HG03060 (cell line): ENCODE measurements at regions not wholly inside any gene's neighbourhood (a gene's known extent, or its start where the extent isn't known, plus 50 kb on each side); places are given as distances from the start of the nearest gene placed in this dataset.
"Not testable (repeated sequence)": the region's sequence is repeated elsewhere in the genome, so short reads cannot be mapped to it uniquely, and the experiment has no call there.

Source experiments
- ATAC-seq: cut with Tn5 transposase; IDR thresholded peaks from one replicate; pipeline ENCODE4 v1.9.1; 2021; ENCODE audit warnings: low read depth, moderate number of reproducible peaks; ENCODE audit not compliant: unreplicated experiment

GRCh38 chr9:1530696-1531095 is 480.5 kb downstream of the DMRT2 start:
- no peak for ATAC-seq

GRCh38 chr9:1531424-1531823 is 481.3 kb downstream of the DMRT2 start:
- no peak for ATAC-seq

- ATAC-seq, result no peak
Observed at GRCh38 chr9:1532171-1532570, 482.0 kb downstream of the DMRT2 start.

- no peak for ATAC-seq
Observed at GRCh38 chr9:1535051-1535450, 480.1 kb upstream of the SMARCA2 start.

GRCh38 chr9:1535599-1535998 is 479.5 kb upstream of the SMARCA2 start:
- ATAC-seq, result no peak

- peak; percentile 63 for ATAC-seq
Observed at GRCh38 chr9:1536522-1537170, 478.5 kb upstream of the SMARCA2 start.

GRCh38 chr9:1538301-1538700 is 476.8 kb upstream of the SMARCA2 start:
- ATAC-seq, result no peak

GRCh38 chr9:1539216-1539615 is 475.9 kb upstream of the SMARCA2 start:
- no peak for ATAC-seq

GRCh38 chr9:1550636-1551035 is 464.5 kb upstream of the SMARCA2 start:
- no peak for ATAC-seq

- ATAC-seq, result no peak
Observed at GRCh38 chr9:1554081-1555035, 460.8 kb upstream of the SMARCA2 start.

GRCh38 chr9:1558666-1559065 is 456.5 kb upstream of the SMARCA2 start:
- not testable (repeated sequence) for ATAC-seq

GRCh38 chr9:1575939-1576338 is 439.2 kb upstream of the SMARCA2 start:
- ATAC-seq, result no peak

GRCh38 chr9:1580215-1580614 is 434.9 kb upstream of the SMARCA2 start:
- ATAC-seq, result peak; percentile 50

- ATAC-seq, result no peak
Observed at GRCh38 chr9:1581926-1582325, 433.2 kb upstream of the SMARCA2 start.

- no peak for ATAC-seq
Observed at GRCh38 chr9:1591310-1591709, 423.8 kb upstream of the SMARCA2 start.

- ATAC-seq, result no peak
Observed at GRCh38 chr9:1598270-1598669, 416.9 kb upstream of the SMARCA2 start.

GRCh38 chr9:1599961-1600360 is 415.2 kb upstream of the SMARCA2 start:
- ATAC-seq, result no peak

GRCh38 chr9:1604942-1605560 is 410.1 kb upstream of the SMARCA2 start:
- ATAC-seq, result peak; percentile 57

GRCh38 chr9:1606253-1606652 is 408.9 kb upstream of the SMARCA2 start:
- ATAC-seq, result no peak

- ATAC-seq, result no peak
Observed at GRCh38 chr9:1612886-1613285, 402.3 kb upstream of the SMARCA2 start.

GRCh38 chr9:1617419-1617818 is 397.7 kb upstream of the SMARCA2 start:
- no peak for ATAC-seq
